GM18909 (cell line): ENCODE measurements at regions not wholly inside any gene's neighbourhood (a gene's known extent, or its start where the extent isn't known, plus 50 kb on each side); places are given as distances from the start of the nearest gene placed in this dataset.
"Not testable (repeated sequence)": the region's sequence is repeated elsewhere in the genome, so short reads cannot be mapped to it uniquely, and the experiment has no call there.

Experiments
- ATAC-seq: cut with Tn5 transposase; IDR thresholded peaks from one replicate; pipeline ENCODE4 v1.9.1; 2021; ENCODE audit warnings: mild to moderate bottlenecking; ENCODE audit not compliant: unreplicated experiment, poor library complexity

- ATAC-seq, result no peak
Measured at GRCh38 chr6:27854421-27854820, 57.8 kb downstream of the OR2B2 start.

- no peak for ATAC-seq
Measured at GRCh38 chr6:27851440-27851839, 60.8 kb downstream of the OR2B2 start.

GRCh38 chr6:27849001-27849400, 63.2 kb downstream of the OR2B2 start:
- not testable (repeated sequence) for ATAC-seq

GRCh38 chr6:27847706-27848105, 64.5 kb downstream of the OR2B2 start:
- ATAC-seq, result no peak

- ATAC-seq, result no peak
Measured at GRCh38 chr6:27840572-27840971, 71.6 kb downstream of the OR2B2 start.

- no peak for ATAC-seq
Measured at GRCh38 chr6:27839626-27840475, 72.3 kb downstream of the OR2B2 start.

- ATAC-seq, result no peak
Measured at GRCh38 chr6:27838945-27839625, 73.1 kb downstream of the OR2B2 start.

GRCh38 chr6:27838058-27838944, 73.9 kb downstream of the OR2B2 start:
- peak; percentile 76 for ATAC-seq

- ATAC-seq, result no peak
Measured at GRCh38 chr6:27837625-27838057, 74.6 kb downstream of the OR2B2 start.

- ATAC-seq, result peak; percentile 36
Measured at GRCh38 chr6:27836783-27837624, 75.2 kb downstream of the OR2B2 start.

GRCh38 chr6:27836141-27836782, 75.9 kb downstream of the OR2B2 start:
- ATAC-seq, result no peak

- no peak for ATAC-seq
Measured at GRCh38 chr6:27834879-27835549, 77.2 kb downstream of the OR2B2 start.

GRCh38 chr6:27834384-27834783, 77.8 kb downstream of the OR2B2 start:
- ATAC-seq, result no peak

GRCh38 chr6:27831434-27832081, 80.6 kb downstream of the OR2B2 start:
- peak; percentile 87 for ATAC-seq

- ATAC-seq, result peak; percentile 69
Measured at GRCh38 chr6:27830600-27831433, 81.4 kb downstream of the OR2B2 start.

- no peak for ATAC-seq
Measured at GRCh38 chr6:27830212-27830599, 82.0 kb downstream of the OR2B2 start.

GRCh38 chr6:27829453-27830211, 82.6 kb downstream of the OR2B2 start:
- no peak for ATAC-seq
